BE2C (cell line): ENCODE measurements at regions not wholly inside any gene's neighbourhood (a gene's known extent, or its start where the extent isn't known, plus 50 kb on each side); places are given as distances from the start of the nearest gene placed in this dataset.

Experiments
- DNase-seq: peaks from one replicate; pipeline ENCODE4 v3.0.0-alpha.2; 2020
- H3K27me3 ChIP-seq: fragments of 250-450 bp; sonication (Bioruptor Pico); 2 replicates; pipeline ENCODE4 v1.5.1; 2020; ENCODE audit warnings: mild to moderate bottlenecking
- H3K36me3 ChIP-seq: fragments of 250-450 bp; sonication (Bioruptor Pico); 2 replicates; pipeline ENCODE4 v1.5.1; 2020; ENCODE audit warnings: mild to moderate bottlenecking
- H3K4me1 ChIP-seq: fragments of 250-450 bp; sonication (Bioruptor Pico); 2 replicates; pipeline ENCODE4 v1.5.1; 2020
- H3K4me3 ChIP-seq: 2 replicates; pipeline ENCODE4 v1.5.1; 2011; ENCODE audit warnings: low read depth, low read length
- H3K9me3 ChIP-seq: fragments of 250-450 bp; sonication (Bioruptor Pico); 2 replicates; pipeline ENCODE4 v1.5.1; 2020
- TF ChIP-seq, protein P1 (sequence below): IDR thresholded peaks from 2 replicates; pipeline ENCODE4 v1.5.1; 2012; ENCODE audit warnings: mild to moderate bottlenecking, low read depth, low read length

DNA sequence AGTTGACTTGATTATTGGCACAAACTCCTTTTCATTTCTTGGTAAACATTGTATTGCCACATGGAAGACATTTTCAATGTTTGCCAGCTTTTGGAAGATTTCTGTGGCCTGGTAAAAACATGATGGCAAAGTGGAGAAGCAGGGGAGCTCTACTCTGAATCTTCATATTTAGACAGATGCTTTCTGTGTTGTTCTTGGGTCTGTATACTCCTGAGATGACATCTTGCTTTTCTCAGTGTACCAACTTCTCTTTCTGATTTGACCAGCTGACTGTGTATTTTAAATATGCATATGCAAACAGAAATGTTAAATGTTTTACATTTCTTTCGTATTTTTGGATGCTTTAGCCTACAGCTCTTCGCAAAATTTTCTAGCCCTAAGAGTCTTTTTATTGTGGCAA, 366.2 kb upstream of the MON1B start:
- H3K4me1 ChIP-seq: no peaks in the 10 kb centered on the region
- H3K9me3 ChIP-seq: no peaks in the 10 kb centered on the region
- no peaks in the 10 kb centered on the region for H3K36me3 ChIP-seq
- no peaks in the 10 kb centered on the region for H3K27me3 ChIP-seq
- TF ChIP-seq, protein P1, sequence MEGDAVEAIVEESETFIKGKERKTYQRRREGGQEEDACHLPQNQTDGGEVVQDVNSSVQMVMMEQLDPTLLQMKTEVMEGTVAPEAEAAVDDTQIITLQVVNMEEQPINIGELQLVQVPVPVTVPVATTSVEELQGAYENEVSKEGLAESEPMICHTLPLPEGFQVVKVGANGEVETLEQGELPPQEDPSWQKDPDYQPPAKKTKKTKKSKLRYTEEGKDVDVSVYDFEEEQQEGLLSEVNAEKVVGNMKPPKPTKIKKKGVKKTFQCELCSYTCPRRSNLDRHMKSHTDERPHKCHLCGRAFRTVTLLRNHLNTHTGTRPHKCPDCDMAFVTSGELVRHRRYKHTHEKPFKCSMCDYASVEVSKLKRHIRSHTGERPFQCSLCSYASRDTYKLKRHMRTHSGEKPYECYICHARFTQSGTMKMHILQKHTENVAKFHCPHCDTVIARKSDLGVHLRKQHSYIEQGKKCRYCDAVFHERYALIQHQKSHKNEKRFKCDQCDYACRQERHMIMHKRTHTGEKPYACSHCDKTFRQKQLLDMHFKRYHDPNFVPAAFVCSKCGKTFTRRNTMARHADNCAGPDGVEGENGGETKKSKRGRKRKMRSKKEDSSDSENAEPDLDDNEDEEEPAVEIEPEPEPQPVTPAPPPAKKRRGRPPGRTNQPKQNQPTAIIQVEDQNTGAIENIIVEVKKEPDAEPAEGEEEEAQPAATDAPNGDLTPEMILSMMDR: no peak
- no peak for DNase-seq
- H3K4me3 ChIP-seq: no peak overlapping the region

DNA sequence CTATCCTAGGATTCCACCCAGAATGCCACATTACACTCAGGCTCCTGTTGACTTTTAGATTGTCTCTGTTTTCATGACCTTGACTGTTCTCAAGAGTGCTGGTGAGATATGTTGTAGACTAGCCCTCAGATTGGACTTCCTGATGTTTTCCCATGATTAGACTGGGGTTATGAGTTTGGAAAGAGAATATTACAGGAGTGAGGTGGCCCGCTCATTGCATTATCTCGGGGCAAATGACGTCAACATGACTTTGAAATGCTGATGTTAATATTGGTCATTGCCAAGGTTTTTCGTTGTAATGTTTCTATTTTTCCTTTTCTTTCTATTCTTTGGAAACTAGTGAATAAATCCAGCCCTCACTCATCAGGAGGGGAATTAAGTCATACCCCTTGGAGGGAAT, 355.7 kb upstream of the MON1B start:
- H3K9me3 ChIP-seq: no peaks in the 10 kb centered on the region
- H3K36me3 ChIP-seq: no peaks in the 10 kb centered on the region
- DNase-seq: no peak
- no peaks in the 10 kb centered on the region for H3K4me1 ChIP-seq
- H3K27me3 ChIP-seq: no peaks in the 10 kb centered on the region
- TF ChIP-seq, protein P1: no peak
- H3K4me3 ChIP-seq: no peak overlapping the region

DNA sequence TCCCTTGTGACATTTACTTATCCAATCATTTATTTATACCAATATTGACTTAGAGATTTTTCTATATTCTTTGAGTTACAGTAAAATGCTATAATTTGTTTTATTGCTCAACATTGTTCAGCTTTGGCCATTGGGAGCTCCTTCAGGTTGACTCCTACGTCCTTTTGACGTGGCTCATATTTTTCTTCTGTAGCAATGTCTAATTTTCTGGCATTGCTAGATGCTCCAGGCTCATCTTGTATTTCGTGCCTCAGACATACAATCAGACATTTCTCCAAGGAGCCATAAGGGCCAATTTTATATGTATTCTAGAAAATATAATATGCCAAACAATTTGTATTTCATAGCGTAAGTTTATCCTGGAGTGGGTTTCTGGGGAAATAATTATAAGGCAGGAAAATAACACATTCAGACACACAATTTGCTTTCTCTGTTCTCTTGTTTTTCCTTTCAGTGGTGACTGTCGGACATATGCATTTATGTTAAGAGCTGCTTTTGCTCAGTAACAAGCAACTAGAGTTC, 355.1 kb upstream of the MON1B start:
- Histone ChIP-seq H3K9me3 (no peaks in the 10 kb centered on the region), H3K36me3 (no peaks in the 10 kb centered on the region), H3K27me3 (no peaks in the 10 kb centered on the region), H3K4me1 (no peaks in the 10 kb centered on the region), H3K4me3 (no peak overlapping the region)
- TF ChIP-seq, protein P1: no peak
- DNase-seq: no peak

DNA sequence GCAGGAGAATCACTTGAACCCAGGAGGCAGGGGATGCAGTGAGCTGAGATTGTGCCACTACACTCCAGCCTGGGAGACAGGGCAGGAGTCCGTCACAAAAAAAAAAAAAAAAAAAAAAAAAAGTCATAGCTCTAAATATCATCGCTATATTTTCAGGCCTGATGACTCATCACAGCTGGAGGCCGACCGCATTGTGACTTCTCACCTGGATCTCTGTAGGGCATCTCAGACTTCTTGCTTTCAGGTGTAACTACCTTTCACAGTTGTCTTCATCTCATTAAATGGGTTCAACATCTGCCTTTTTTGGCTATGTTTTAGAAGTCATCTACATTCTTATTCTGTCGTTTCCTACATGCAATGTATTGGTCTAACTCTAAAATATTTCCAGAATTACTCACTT, 353.1 kb upstream of the MON1B start:
- H3K4me1 ChIP-seq: peaks cover 4% of the 10 kb centered on the region; the same call in 1 of the 2 replicates
- no peaks in the 10 kb centered on the region for H3K27me3 ChIP-seq
- no peak for DNase-seq
- no peaks in the 10 kb centered on the region for H3K36me3 ChIP-seq
- no peak overlapping the region for H3K4me3 ChIP-seq
- TF ChIP-seq, protein P1: no peak
- no peaks in the 10 kb centered on the region for H3K9me3 ChIP-seq

DNA sequence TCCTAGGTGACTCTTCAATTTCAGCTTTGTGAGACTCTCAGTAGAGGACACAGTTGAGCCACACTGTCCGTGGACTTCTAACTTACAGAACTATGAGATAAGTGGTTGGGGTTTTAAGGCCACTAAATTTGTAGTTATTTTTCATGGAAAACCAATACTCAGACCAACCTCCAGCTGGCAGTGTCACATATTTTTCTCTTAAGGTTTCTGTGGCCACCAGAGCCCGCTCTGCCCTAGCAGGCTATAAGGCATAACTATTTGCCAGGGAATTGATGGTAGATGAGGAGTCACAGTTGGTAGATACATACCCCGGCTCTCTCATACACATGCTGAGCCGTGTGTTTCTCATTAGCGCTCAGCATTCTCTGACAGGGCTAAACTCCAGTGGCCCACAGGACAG, 336.8 kb upstream of the MON1B start:
- Histone ChIP-seq H3K4me3 (no peak overlapping the region), H3K36me3 (no peaks in the 10 kb centered on the region), H3K4me1 (no peaks in the 10 kb centered on the region), H3K9me3 (no peaks in the 10 kb centered on the region), H3K27me3 (no peaks in the 10 kb centered on the region)
- TF ChIP-seq, protein P1: peak; percentile 52
- peak; percentile 13 for DNase-seq

DNA sequence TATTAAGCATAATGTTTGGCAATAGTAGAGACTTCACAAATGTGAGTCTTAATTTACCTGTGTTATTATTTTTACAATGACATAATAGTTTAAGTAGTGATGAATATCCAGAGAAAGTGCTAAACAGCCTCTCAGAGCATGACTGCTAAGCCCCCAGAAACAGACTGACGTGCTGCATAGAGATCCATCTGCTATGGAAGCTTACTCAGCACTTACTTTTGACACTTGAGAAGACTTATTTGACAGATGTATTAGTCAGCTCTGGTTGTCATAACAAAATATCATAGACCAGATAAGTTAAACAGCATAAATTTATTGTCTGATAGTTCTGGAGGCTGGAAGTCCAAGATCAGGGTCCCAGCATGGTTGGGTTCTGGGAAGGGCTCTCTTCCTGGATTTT, 334.9 kb upstream of the MON1B start:
- no peaks in the 10 kb centered on the region for H3K9me3 ChIP-seq
- H3K4me1 ChIP-seq: no peaks in the 10 kb centered on the region
- DNase-seq: no peak
- H3K4me3 ChIP-seq: no peak overlapping the region
- H3K36me3 ChIP-seq: no peaks in the 10 kb centered on the region
- TF ChIP-seq, protein P1: no peak
- H3K27me3 ChIP-seq: no peaks in the 10 kb centered on the region
